ENCODE measurements at regions not wholly inside any gene's neighbourhood (a gene's known extent, or its start where the extent isn't known, plus 50 kb on each side); places are given as distances from the start of the nearest gene placed in this dataset.

GRCh38 chr14:34004881-34005280 lies 54.0 kb upstream of the EGLN3 start:
- TF ChIP-seq CTCF (IDR thresholded peaks at IDR 0.05; ENCODE audit: borderline replicate concordance, insufficient read depth, low read depth, low read length): no peak
- H3K4me3 ChIP-seq (ENCODE audit: low read depth, low read length): no peak overlapping the region

- no peak overlapping the region for H3K4me3 ChIP-seq (ENCODE audit: low read depth, low read length)
- TF ChIP-seq CTCF (IDR thresholded peaks at IDR 0.05; ENCODE audit: borderline replicate concordance, insufficient read depth, low read depth, low read length): no peak
Observed at GRCh38 chr14:34003691-34004090, 52.8 kb upstream of the EGLN3 start.

- no peak overlapping the region for H3K4me3 ChIP-seq (ENCODE audit: low read depth, low read length)
- TF ChIP-seq CTCF (IDR thresholded peaks at IDR 0.05; ENCODE audit: borderline replicate concordance, insufficient read depth, low read depth, low read length): no peak
Observed at GRCh38 chr14:34003082-34003668, 52.3 kb upstream of the EGLN3 start.
